PC-3 (cell line): ENCODE measurements at regions not wholly inside any gene's neighbourhood (a gene's known extent, or its start where the extent isn't known, plus 50 kb on each side); places are given as distances from the start of the nearest gene placed in this dataset.

Experiments
- ATAC-seq: fragments of 200-7000 bp; cut with Tn5 transposase; 2 replicates; pipeline ENCODE4 v1.9.1; 2020; ENCODE audit warnings: mild to moderate bottlenecking, moderate library complexity
- BruUV-seq: library from RNA; stranded (reverse); fragments of 400-500 nt; replicated peaks from 2 replicates; lab custom pipeline; 2021; lab: Mats Ljungman, UMichigan
- CTCF ChIA-PET: fragments of 300-600 bp; sonication (Branson Sonifier 250); formaldehyde crosslinking; loops from one replicate; lab custom pipeline; 2022; ENCODE audit warnings: antibody characterized with exemption; lab: Charles Lee
- POLR2A ChIA-PET: fragments of 300-600 bp; sonication (Branson Sonifier 250); formaldehyde crosslinking; loops from one replicate; lab custom pipeline; 2022; ENCODE audit warnings: antibody characterized with exemption; ENCODE audit not compliant: unreplicated experiment; lab: Charles Lee
- DNase-seq: peaks from one replicate; pipeline ENCODE4 v3.0.0-alpha.2; 2015
- H2AFZ ChIP-seq: fragments of 300-600 bp; sonication (generic); 2 replicates; pipeline ENCODE4 v1.6.0; 2016; ENCODE audit warnings: antibody characterized with exemption, low read length
- H3F3A ChIP-seq: fragments of 300-600 bp; sonication (generic); one replicate; pipeline ENCODE4 v1.6.0; 2017; ENCODE audit warnings: antibody characterized with exemption, low read length, control low read depth, mild to moderate bottlenecking; ENCODE audit not compliant: unreplicated experiment
- H3K27ac ChIP-seq: fragments of 300-600 bp; sonication (generic); 2 replicates; pipeline ENCODE4 v1.5.1; 2016; ENCODE audit warnings: mild to moderate bottlenecking, low read length
- H3K27me3 ChIP-seq: fragments of 300-600 bp; sonication (generic); 2 replicates; pipeline ENCODE4 v1.6.1; 2016; ENCODE audit warnings: low read length, mixed read lengths
- H3K36me3 ChIP-seq: fragments of 300-600 bp; sonication (generic); 2 replicates; pipeline ENCODE4 v1.6.1; 2016; ENCODE audit warnings: low read depth, mixed run types, low read length, mixed read lengths
- H3K4me1 ChIP-seq: fragments of 300-600 bp; sonication (generic); 2 replicates; pipeline ENCODE4 v1.5.1; 2016; ENCODE audit warnings: low read length; ENCODE audit not compliant: insufficient read depth
- H3K4me2 ChIP-seq: fragments of 300-600 bp; sonication (generic); 2 replicates; pipeline ENCODE4 v1.6.0; 2016; ENCODE audit warnings: low read length
- H3K4me3 ChIP-seq: fragments of 300-600 bp; sonication (generic); 2 replicates; pipeline ENCODE4 v1.5.1; 2016; ENCODE audit warnings: mild to moderate bottlenecking, low read length, mixed read lengths
- H3K79me2 ChIP-seq: fragments of 300-600 bp; sonication (generic); 2 replicates; pipeline ENCODE4 v1.6.1; 2017; ENCODE audit warnings: low read length, mixed read lengths
- H3K9ac ChIP-seq: fragments of 300-600 bp; sonication (generic); 2 replicates; pipeline ENCODE4 v1.6.0; 2016; ENCODE audit warnings: mild to moderate bottlenecking, low read length
- H3K9me2 ChIP-seq: fragments of 300-600 bp; sonication (generic); replicated peaks from 2 replicates; pipeline ENCODE4 v1.6.1; 2016; ENCODE audit warnings: mixed run types, low read length, mixed read lengths
- H3K9me3 ChIP-seq: fragments of 300-600 bp; sonication (generic); 2 replicates; pipeline ENCODE4 v1.6.1; 2016; ENCODE audit warnings: low read length, mixed read lengths
- H4K20me1 ChIP-seq: fragments of 300-600 bp; sonication (generic); 2 replicates; pipeline ENCODE4 v1.6.1; 2016; ENCODE audit warnings: low read length, mixed read lengths
- CTCF ChIP-seq: fragments of 300-600 bp; sonication (generic); conservative IDR thresholded peaks from 2 replicates; pipeline ENCODE4 v1.5.1; 2017; ENCODE audit warnings: antibody characterized with exemption, low read depth, mild to moderate bottlenecking, low read length
- EZH2 ChIP-seq: fragments of 300-600 bp; sonication (generic); IDR thresholded peaks from one replicate; pipeline ENCODE4 v1.6.1; 2017; ENCODE audit warnings: antibody characterized with exemption, mild to moderate bottlenecking, low read length; ENCODE audit not compliant: unreplicated experiment
- EZH2phosphoT487 ChIP-seq: fragments of 300-600 bp; sonication (generic); IDR thresholded peaks from 2 replicates; pipeline ENCODE4 v1.6.1; 2018; ENCODE audit warnings: mild to moderate bottlenecking, antibody characterized with exemption, low read length, borderline replicate concordance
- intact Hi-C: fragments of 100-400 bp; cut with micrococcal nuclease; formaldehyde crosslinking; loops from 2 replicates; pipeline ENCODE4 v1.9.0; 2023

GRCh38 chr4:86483773-86484172 lies 110.3 kb upstream of the PTPN13 start:
- POLR2A ChIA-PET, result no interaction called here
- CTCF ChIA-PET, result no interaction called here
- H4K20me1 ChIP-seq, result no peaks in the 10 kb centered on the region

GRCh38 chr4:86484241-86484640 lies 109.9 kb upstream of the PTPN13 start:
- Histone ChIP-seq H3K4me3 (no peak overlapping the region), H3F3A (no peaks in the 10 kb centered on the region), H3K9me2 (no peaks in the 10 kb centered on the region), H3K9me3 (no peaks in the 10 kb centered on the region), H3K4me1 (no peaks in the 10 kb centered on the region), H3K27me3 (no peaks in the 10 kb centered on the region), H3K79me2 (no peaks in the 10 kb centered on the region), H3K4me2 (no peak overlapping the region), H3K27ac (no peak overlapping the region), H4K20me1 (no peaks in the 10 kb centered on the region), H2AFZ (no peak overlapping the region), H3K36me3 (no peaks in the 10 kb centered on the region), H3K9ac (no peak overlapping the region)
- intact Hi-C loops, result no loop called here
- CTCF ChIA-PET, result no interaction called here
- no TSS peak for BruUV-seq
- TF ChIP-seq EZH2phosphoT487, result no peak
- no peak for TF ChIP-seq EZH2
- no peak for TF ChIP-seq CTCF
- DNase-seq, result no peak
- POLR2A ChIA-PET, result no interaction called here
- no peak for ATAC-seq

More at GRCh38 chr4:86483773-86484172, 110.3 kb upstream of the PTPN13 start:
- Histone ChIP-seq H3K9me2 (no peaks in the 10 kb centered on the region), H3K27ac (no peak overlapping the region), H3K9ac (no peak overlapping the region), H3K4me3 (no peak overlapping the region), H3K79me2 (no peaks in the 10 kb centered on the region), H3K4me2 (no peak overlapping the region), H3K4me1 (no peaks in the 10 kb centered on the region), H3F3A (no peaks in the 10 kb centered on the region), H2AFZ (no peak overlapping the region), H3K27me3 (no peaks in the 10 kb centered on the region), H3K9me3 (no peaks in the 10 kb centered on the region), H3K36me3 (no peaks in the 10 kb centered on the region)
- intact Hi-C loops, result no loop called here
- TF ChIP-seq CTCF (no peak), EZH2phosphoT487 (no peak), EZH2 (no peak)
- no TSS peak for BruUV-seq
- DNase-seq (no peak), ATAC-seq (no peak)

GRCh38 chr4:86487738-86488348 lies 106.3 kb upstream of the PTPN13 start:
- TF ChIP-seq EZH2phosphoT487 (no peak), EZH2 (no peak), CTCF (no peak)
- ChIA-PET CTCF (no interaction called here), POLR2A (no interaction called here)
- no peaks in the 10 kb centered on the region for H3K36me3 ChIP-seq
- no peaks in the 10 kb centered on the region for H3K4me1 ChIP-seq
- H4K20me1 ChIP-seq, result no peaks in the 10 kb centered on the region
- H3F3A ChIP-seq, result no peaks in the 10 kb centered on the region
- no peak overlapping the region for H2AFZ ChIP-seq
- no peaks in the 10 kb centered on the region for H3K9me2 ChIP-seq
- H3K27ac ChIP-seq, result no peak overlapping the region
- DNase-seq (no peak), ATAC-seq (no peak)
- no peaks in the 10 kb centered on the region for H3K79me2 ChIP-seq
- no peak overlapping the region for H3K4me3 ChIP-seq
- H3K27me3 ChIP-seq, result no peaks in the 10 kb centered on the region
- no peaks in the 10 kb centered on the region for H3K9me3 ChIP-seq
- intact Hi-C loops, result no loop called here
- H3K4me2 ChIP-seq, result no peak overlapping the region
- no peak overlapping the region for H3K9ac ChIP-seq
- no TSS peak for BruUV-seq
